ENCODE measurements at regions not wholly inside any gene's neighbourhood (a gene's known extent, or its start where the extent isn't known, plus 50 kb on each side); places are given as distances from the start of the nearest gene placed in this dataset.

- H3K4me2 ChIP-seq (replicated peaks; ENCODE audit: low read depth, low read length, poor library complexity, severe bottlenecking) = no peak overlapping the region
- H3K27me3 ChIP-seq (replicated peaks in 1 of 4; ENCODE audit: control extremely low read depth in 1 of 4, control insufficient read depth in 3 of 4, insufficient read depth in 4 of 4, low read length in 3 of 4) = no peaks in the 10 kb centered on the region
- ChIA-PET POLR2A (no interaction called here), CTCF (no interaction called here)
- no peaks in the 10 kb centered on the region for H4K20me1 ChIP-seq (ENCODE audit: control insufficient read depth, insufficient read depth, low read length, poor library complexity, severe bottlenecking)
- Mint-ChIP-seq H3K4me1 (no peaks in the 10 kb centered on the region), H3K9me3 (ENCODE audit: insufficient read depth) (no peaks in the 10 kb centered on the region), H3K27me3 (peaks cover 4% of the 10 kb centered on the region), H3K4me3 (no peak overlapping the region), H3K27ac (no peak overlapping the region)
- H3K4me1 ChIP-seq (ENCODE audit: control insufficient read depth in 2 of 2, insufficient read depth in 2 of 2, low read length in 2 of 2) = no peaks in the 10 kb centered on the region
- intact Hi-C loops (cut with micrococcal nuclease) = no loop called here
- TF ChIP-seq EZH2 (IDR thresholded peaks at IDR 0.05; ENCODE audit: borderline replicate concordance, insufficient read depth, low read depth, low read length, poor library complexity, severe bottlenecking) = no peak
- no peak for TF ChIP-seq CTCF (IDR thresholded peaks at IDR 0.05)
- no peaks in the 10 kb centered on the region for H3K36me3 ChIP-seq (replicated peaks in 1 of 2; ENCODE audit: control extremely low read depth in 1 of 2, control insufficient read depth in 1 of 2, extremely low read depth in 1 of 2, insufficient read depth in 2 of 2, low read length in 1 of 2)
- no peaks in the 10 kb centered on the region for H3K79me2 ChIP-seq (ENCODE audit: control insufficient read depth, insufficient read depth, low read length)
- no peak overlapping the region for H3K27ac ChIP-seq (ENCODE audit: low read length in 2 of 2)
- no peak overlapping the region for H3K9ac ChIP-seq (ENCODE audit: low read length)
- WGBS (ENCODE audit: insufficient coverage) = no CpG with 5 or more reads among the region's 2 CpGs
- no peak overlapping the region for H2AFZ ChIP-seq (ENCODE audit: insufficient read depth, low read depth, low read length, poor library complexity, severe bottlenecking)
- no peak for DNase-seq
- no peak overlapping the region for H3K4me3 ChIP-seq (ENCODE audit: control extremely low read depth in 1 of 5, extremely low read depth in 1 of 5, insufficient read depth in 1 of 5, low read depth in 2 of 5, low read length in 4 of 5)
- no peaks in the 10 kb centered on the region for H3K9me3 ChIP-seq (ENCODE audit: control extremely low read depth in 1 of 3, control insufficient read depth in 2 of 3, insufficient read depth in 1 of 3, low read length in 2 of 3)
- no peak for ATAC-seq (ENCODE audit: low read depth)
These were observed 263.1 kb upstream of the ZFP64 start for GRCh38 chr20:52454660-52455059.

GRCh38 chr20:52448513-52449232 is 257.1 kb upstream of the ZFP64 start:
- H3K4me2 ChIP-seq (replicated peaks; ENCODE audit: low read depth, low read length, poor library complexity, severe bottlenecking) = no peak overlapping the region
- H3K9me3 ChIP-seq (ENCODE audit: control extremely low read depth in 1 of 3, control insufficient read depth in 2 of 3, insufficient read depth in 1 of 3, low read length in 2 of 3) = no peaks in the 10 kb centered on the region
- no peak overlapping the region for H2AFZ ChIP-seq (ENCODE audit: insufficient read depth, low read depth, low read length, poor library complexity, severe bottlenecking)
- WGBS (ENCODE audit: insufficient coverage) = 95% methylated on average over 4 of the region's 7 CpGs
- H3K79me2 ChIP-seq (ENCODE audit: control insufficient read depth, insufficient read depth, low read length) = no peaks in the 10 kb centered on the region
- Mint-ChIP-seq H3K9me3 (ENCODE audit: insufficient read depth) (no peaks in the 10 kb centered on the region), H3K4me1 (no peaks in the 10 kb centered on the region), H3K27me3 (peaks cover 2% of the 10 kb centered on the region), H3K27ac (no peak overlapping the region), H3K4me3 (no peak overlapping the region)
- H3K4me1 ChIP-seq (ENCODE audit: control insufficient read depth in 2 of 2, insufficient read depth in 2 of 2, low read length in 2 of 2) = no peaks in the 10 kb centered on the region
- no peaks in the 10 kb centered on the region for H3K27me3 ChIP-seq (replicated peaks in 1 of 4; ENCODE audit: control extremely low read depth in 1 of 4, control insufficient read depth in 3 of 4, insufficient read depth in 4 of 4, low read length in 3 of 4)
- intact Hi-C loops (cut with micrococcal nuclease) = no loop called here
- TF ChIP-seq CTCF (IDR thresholded peaks at IDR 0.05) = no peak
- no peak for TF ChIP-seq EZH2 (IDR thresholded peaks at IDR 0.05; ENCODE audit: borderline replicate concordance, insufficient read depth, low read depth, low read length, poor library complexity, severe bottlenecking)
- CTCF ChIA-PET = no interaction called here
- no peak overlapping the region for H3K27ac ChIP-seq (ENCODE audit: low read length in 2 of 2)
- no peak overlapping the region for H3K9ac ChIP-seq (ENCODE audit: low read length)
- no peaks in the 10 kb centered on the region for H3K36me3 ChIP-seq (replicated peaks in 1 of 2; ENCODE audit: control extremely low read depth in 1 of 2, control insufficient read depth in 1 of 2, extremely low read depth in 1 of 2, insufficient read depth in 2 of 2, low read length in 1 of 2)
- DNase-seq = no peak
- no peaks in the 10 kb centered on the region for H4K20me1 ChIP-seq (ENCODE audit: control insufficient read depth, insufficient read depth, low read length, poor library complexity, severe bottlenecking)
- ATAC-seq (ENCODE audit: low read depth) = no peak
- H3K4me3 ChIP-seq (ENCODE audit: control extremely low read depth in 1 of 5, extremely low read depth in 1 of 5, insufficient read depth in 1 of 5, low read depth in 2 of 5, low read length in 4 of 5) = no peak overlapping the region
- POLR2A ChIA-PET = no interaction called here
